H1 (cell line): ENCODE measurements at regions not wholly inside any gene's neighbourhood (a gene's known extent, or its start where the extent isn't known, plus 50 kb on each side); places are given as distances from the start of the nearest gene placed in this dataset.

Source experiments
- CTCF ChIA-PET: fragments of 300-600 bp; sonication (Branson Sonifier 250); formaldehyde crosslinking; loops from one replicate; lab custom pipeline; 2021; ENCODE audit not compliant: partially characterized antibody; lab: Charles Lee
- POLR2A ChIA-PET: fragments of 300-600 bp; sonication (Branson Sonifier 250); formaldehyde crosslinking; loops from one replicate; lab custom pipeline; 2021; ENCODE audit warnings: inconsistent platforms; ENCODE audit not compliant: partially characterized antibody; lab: Charles Lee
- DNase-seq, 2 experiments: peaks; one replicate each; pipeline versions ENCODE4 v3.0.0 to v3.0.0-alpha.2; 2010 to 2022; ENCODE audit warnings: low spot score in 2 of 2, low read depth in 1 of 2, mixed read lengths in 1 of 2
- FAIRE-seq: peaks from 2 replicates; lab custom pipeline; 2011; peaks lifted over from hg19 to GRCh38; lab: Jason Lieb, UNC
- H2AFZ ChIP-seq: 2 replicates; pipeline ENCODE4 v1.8.1; 2012; ENCODE audit warnings: low read length, inconsistent platforms
- H2AK5ac ChIP-seq: 2 replicates; pipeline ENCODE4 v1.6.1; 2013; ENCODE audit warnings: low read depth, low read length
- H2BK120ac ChIP-seq: replicated peaks from 2 replicates; pipeline ENCODE3; 2013; ENCODE audit warnings: low read depth, low read length, inconsistent platforms
- H2BK12ac ChIP-seq: 2 replicates; pipeline ENCODE4 v1.6.1; 2013; ENCODE audit warnings: low read depth, low read length
- H2BK15ac ChIP-seq: 2 replicates; pipeline ENCODE4 v1.6.1; 2013; ENCODE audit warnings: low read length
- H2BK20ac ChIP-seq: 2 replicates; pipeline ENCODE4 v1.6.1; 2013; ENCODE audit warnings: low read length
- H2BK5ac ChIP-seq: 2 replicates; pipeline ENCODE4 v1.6.1; 2013; ENCODE audit warnings: low read depth, low read length
- H3K14ac ChIP-seq: 2 replicates; pipeline ENCODE4 v1.6.1; 2013; ENCODE audit warnings: inconsistent platforms; ENCODE audit not compliant: insufficient read length
- H3K18ac ChIP-seq: 2 replicates; pipeline ENCODE4 v1.6.1; 2013; ENCODE audit warnings: low read length; ENCODE audit errors: extremely low read depth
- H3K23ac ChIP-seq: 2 replicates; pipeline ENCODE4 v1.6.1; 2013; ENCODE audit warnings: inconsistent platforms; ENCODE audit not compliant: insufficient read length
- H3K23me2 ChIP-seq: 2 replicates; pipeline ENCODE4 v1.6.1; 2013; ENCODE audit warnings: low read depth, low read length
- H3K27ac ChIP-seq: 2 replicates; pipeline ENCODE4 v1.6.1; 2011; ENCODE audit warnings: low read depth, low read length, inconsistent platforms
- H3K27me3 ChIP-seq, 4 experiments: replicated peaks in 1 of 4; 1 replicate in 1 of 4; 2 replicates in 3 of 4; pipeline versions ENCODE4 v1.6.1 to v1.8.1; 2011 to 2013; ENCODE audit warnings: low read length in 3 of 4, mild to moderate bottlenecking in 3 of 4, inconsistent platforms in 2 of 4, mixed read lengths in 2 of 4, moderate library complexity in 1 of 4; ENCODE audit not compliant: control insufficient read depth in 3 of 4, insufficient read depth in 3 of 4; ENCODE audit errors: extremely low read depth in 1 of 4
- H3K36me3 ChIP-seq, 4 experiments: 2 replicates each; pipeline versions ENCODE4 v1.6.1 to v1.8.1; 2011 to 2013; ENCODE audit warnings: mild to moderate bottlenecking in 4 of 4, low read length in 3 of 4, moderate library complexity in 2 of 4, control low read depth in 1 of 4, inconsistent platforms in 1 of 4; ENCODE audit not compliant: insufficient read depth in 4 of 4, control insufficient read depth in 2 of 4
- H3K4ac ChIP-seq: replicated peaks from 2 replicates; pipeline ENCODE3; 2013; ENCODE audit warnings: low read length, low read depth, mixed read lengths, inconsistent platforms; ENCODE audit not compliant: insufficient read length
- H3K4me1 ChIP-seq, 4 experiments: replicated peaks in 1 of 4; 1 replicate in 1 of 4; 2 replicates in 3 of 4; pipeline versions ENCODE4 v1.6.1 to v1.8.1; 2011 to 2013; ENCODE audit warnings: low read length in 3 of 4, inconsistent platforms in 2 of 4, mixed read lengths in 1 of 4; ENCODE audit not compliant: insufficient read depth in 4 of 4, control insufficient read depth in 3 of 4
- H3K4me2 ChIP-seq, 2 experiments: 2 replicates each; pipeline versions ENCODE4 v1.6.1 to v1.8.1; 2011 to 2013; ENCODE audit warnings: low read depth in 2 of 2, low read length in 2 of 2, control low read depth in 1 of 2, inconsistent platforms in 1 of 2, mild to moderate bottlenecking in 1 of 2; ENCODE audit not compliant: insufficient read depth in 1 of 2
- H3K4me3 ChIP-seq, 4 experiments: fragments of 200-600, 300-600 bp in 1 of 4; sonication (generic), shearing (Covaris generic), sonication (Bioruptor Twin) in 1 of 4; 2 replicates each; pipeline versions ENCODE4 v1.5.1 to v1.8.1; 2011 to 2016; ENCODE audit warnings: low read length in 4 of 4, low read depth in 3 of 4, control low read depth in 2 of 4, inconsistent platforms in 2 of 4, mild to moderate bottlenecking in 2 of 4, mixed read lengths in 1 of 4, moderate library complexity in 1 of 4; ENCODE audit not compliant: insufficient read depth in 2 of 4; ENCODE audit errors: extremely low read depth in 1 of 4
- H3K56ac ChIP-seq: replicated peaks from 2 replicates; pipeline ENCODE3; 2013; ENCODE audit warnings: low read depth, mild to moderate bottlenecking, mixed read lengths, low read length, inconsistent platforms; ENCODE audit not compliant: insufficient read length
- H3K79me1 ChIP-seq: 2 replicates; pipeline ENCODE4 v1.6.1; 2013; ENCODE audit warnings: low read depth, low read length, control low read depth
- H3K79me2 ChIP-seq, 2 experiments: 2 replicates each; pipeline versions ENCODE4 v1.6.1 to v1.8.1; 2012 to 2013; ENCODE audit warnings: low read length in 2 of 2, mild to moderate bottlenecking in 2 of 2, inconsistent platforms in 1 of 2; ENCODE audit not compliant: insufficient read depth in 2 of 2, control insufficient read depth in 1 of 2
- H3K9ac ChIP-seq, 4 experiments: replicated peaks in 1 of 4; 1 replicate in 1 of 4; 2 replicates in 3 of 4; pipeline versions ENCODE4 v1.6.1 to v1.8.1; 2011 to 2013; ENCODE audit warnings: low read depth in 3 of 4, low read length in 3 of 4, control low read depth in 2 of 4, mild to moderate bottlenecking in 2 of 4, moderate library complexity in 2 of 4, inconsistent platforms in 1 of 4; ENCODE audit errors: extremely low read depth in 1 of 4
- H3K9me3 ChIP-seq, 2 experiments: 2 replicates each; pipeline versions ENCODE4 v1.6.1 to v1.8.1; 2012 to 2013; ENCODE audit warnings: mild to moderate bottlenecking in 2 of 2, moderate library complexity in 2 of 2, control low read depth in 1 of 2, inconsistent platforms in 1 of 2, low read depth in 1 of 2, low read length in 1 of 2, mixed read lengths in 1 of 2; ENCODE audit not compliant: insufficient read depth in 2 of 2
- H4K20me1 ChIP-seq, 2 experiments: replicated peaks in 1 of 2; 2 replicates each; pipeline versions ENCODE3 to v1.8.1; 2011 to 2013; ENCODE audit warnings: inconsistent platforms in 2 of 2, low read length in 2 of 2, mild to moderate bottlenecking in 1 of 2; ENCODE audit not compliant: insufficient read depth in 2 of 2, control insufficient read depth in 1 of 2
- H4K5ac ChIP-seq: 2 replicates; pipeline ENCODE4 v1.6.1; 2013; ENCODE audit warnings: low read length, low read depth, mixed read lengths, inconsistent platforms; ENCODE audit not compliant: insufficient read length
- H4K8ac ChIP-seq: 2 replicates; pipeline ENCODE4 v1.8.0; 2013; ENCODE audit warnings: mild to moderate bottlenecking, moderate library complexity, low read length, inconsistent platforms; ENCODE audit not compliant: insufficient read depth; ENCODE audit errors: extremely low read depth
- H4K91ac ChIP-seq: replicated peaks from 2 replicates; pipeline ENCODE3; 2013; ENCODE audit warnings: low read length, mixed read lengths, inconsistent platforms; ENCODE audit not compliant: insufficient read length
- BACH1 ChIP-seq: IDR thresholded peaks from 2 replicates; pipeline ENCODE4 v1.6.1; 2012; ENCODE audit warnings: low read length, improper control_type of control experiment
- BRCA1 ChIP-seq: IDR thresholded peaks from 2 replicates; pipeline ENCODE4 v1.6.1; 2012; ENCODE audit warnings: low read depth, low read length, improper control_type of control experiment
- CBX5 ChIP-seq: fragments of 300-800, 300-1000 bp; sonication (generic); IDR thresholded peaks from 2 replicates; pipeline ENCODE4 v1.7.1; 2016; ENCODE audit warnings: antibody characterized with exemption, low read length, low read depth
- NRF1 ChIP-seq: IDR thresholded peaks from 2 replicates; pipeline ENCODE4 v1.6.1; 2011; ENCODE audit warnings: mild to moderate bottlenecking, low read depth, low read length, improper control_type of control experiment
- POU5F1 ChIP-seq: IDR thresholded peaks from 2 replicates; pipeline ENCODE4 v1.6.1; 2011; ENCODE audit warnings: low read depth, mild to moderate bottlenecking, low read length, moderate library complexity
- SIN3A ChIP-seq, 2 experiments: IDR thresholded peaks in 1 of 2; conservative IDR thresholded peaks in 1 of 2; 2 replicates each; pipeline ENCODE4 v1.6.1; 2011 to 2012; ENCODE audit warnings: low read length in 2 of 2, improper control_type of control experiment in 1 of 2, low read depth in 1 of 2, mild to moderate bottlenecking in 1 of 2
- TBP ChIP-seq: IDR thresholded peaks from 2 replicates; pipeline ENCODE4 v1.6.1; 2011; ENCODE audit warnings: low read depth, low read length, improper control_type of control experiment
- WGBS, 2 experiments: shearing (Covaris generic) in 1 of 2; methylation state at CpG; one replicate each; pipeline versions ENCODE4 v1.1.6 to v1.1.7; 2013 to 2015; ENCODE audit warnings: low lambda C conversion rate in 2 of 2, mixed read lengths in 2 of 2, inconsistent platforms in 1 of 2, low coverage in 1 of 2, missing lambda C conversion rate in 1 of 2; ENCODE audit not compliant: insufficient replicate concordance in 2 of 2, insufficient coverage in 1 of 2, insufficient read length in 1 of 2; ENCODE audit errors: extremely low coverage in 1 of 2, missing lambda C conversion rate in 1 of 2; 5-methylcytosine and 5-hydroxymethylcytosine counted together

GRCh38 chr6:4009486-4009885 lies 69.5 kb downstream of the FAM217A start:
- H4K91ac ChIP-seq, result no peak overlapping the region
- H2BK120ac ChIP-seq, result no peak overlapping the region
- no peak overlapping the region for H3K4ac ChIP-seq
- no peak overlapping the region for H2BK20ac ChIP-seq
- no peak overlapping the region for H2BK12ac ChIP-seq
- H4K20me1 ChIP-seq, result peaks cover 0 to 4% of the 10 kb centered on the region in 2 experiments
- no peak overlapping the region for H3K18ac ChIP-seq
- H3K9me3 ChIP-seq, result no peaks in the 10 kb centered on the region
- FAIRE-seq (no peak), DNase-seq (no peak)
- H3K27me3 ChIP-seq, result no peaks in the 10 kb centered on the region
- H3K27ac ChIP-seq, result no peak overlapping the region
- H3K56ac ChIP-seq, result no peak overlapping the region
- no peak overlapping the region for H3K14ac ChIP-seq
- H2BK5ac ChIP-seq, result no peak overlapping the region
- peaks cover 0 to 2% (median under 1%) of the 10 kb centered on the region in 4 experiments; a peak in 2 of 8 replicates for H3K36me3 ChIP-seq
- no peak overlapping the region for H3K9ac ChIP-seq
- CTCF ChIA-PET, result interaction anchor here (0.6 to 1.7 kb wide), 4 partner anchors 12 to 402 kb away, joined by 3 to 7 read pairs (median 4); partner anchors contain the start of gene FAM50B
- H3K4me3 ChIP-seq, result no peak overlapping the region
- H2AK5ac ChIP-seq, result no peak overlapping the region
- H2AFZ ChIP-seq, result no peak overlapping the region
- H3K23ac ChIP-seq, result no peak overlapping the region
- peaks cover 5 to 69% of the 10 kb centered on the region in 2 experiments; a peak in 3 of 4 replicates for H3K79me2 ChIP-seq
- peaks cover 4% of the 10 kb centered on the region; the same call in 1 of the 2 replicates for H3K79me1 ChIP-seq
- no peaks in the 10 kb centered on the region for H3K23me2 ChIP-seq
- peaks cover 0 to 4% (median 0%) of the 10 kb centered on the region in 4 experiments; a peak in 1 of 7 replicates for H3K4me1 ChIP-seq
- WGBS, 2 experiments, result 95% methylated on average over 8 of the region's 8 CpGs; no CpG with 5 or more reads in 1 of the 2 experiments
- POLR2A ChIA-PET, result interaction anchor here (1.2 to 3.4 kb wide), 3 partner anchors 9 to 12 kb away, joined by 3 to 13 read pairs (median 6); a partner anchor contains a TSS
- no peak overlapping the region for H3K4me2 ChIP-seq
- H4K5ac ChIP-seq, result no peak overlapping the region
- no peak overlapping the region for H4K8ac ChIP-seq
- TF ChIP-seq BRCA1, result no peak
- TF ChIP-seq BACH1, result no peak
- TF ChIP-seq NRF1, result no peak
- TF ChIP-seq CBX5, result no peak
- no peak for TF ChIP-seq TBP
- no peak for TF ChIP-seq SIN3A (conservative IDR thresholded peaks at IDR 0.05 in 1 of 2, IDR thresholded peaks at IDR 0.05 in 1 of 2; ENCODE audit: low read depth in 1 of 2, low read length in 2 of 2)
- TF ChIP-seq POU5F1, result no peak
- H2BK15ac ChIP-seq, result no peak overlapping the region
